NT2/D1 (cell line): ENCODE measurements at regions not wholly inside any gene's neighbourhood (a gene's known extent, or its start where the extent isn't known, plus 50 kb on each side); places are given as distances from the start of the nearest gene placed in this dataset.

ENCODE experiments used
- DNase-seq: peaks from one replicate; pipeline ENCODE4 v3.0.0-alpha.2; 2011; ENCODE audit warnings: low read depth, low spot score
- H3K27me3 ChIP-seq: 2 replicates; pipeline ENCODE4 v1.6.0; 2011; ENCODE audit warnings: mild to moderate bottlenecking; ENCODE audit not compliant: insufficient read length, insufficient read depth
- H3K36me3 ChIP-seq: 2 replicates; pipeline ENCODE4 v1.6.1; 2011; ENCODE audit warnings: mild to moderate bottlenecking, low read length, mixed read lengths; ENCODE audit not compliant: insufficient read depth, insufficient read length
- H3K4me1 ChIP-seq: 2 replicates; pipeline ENCODE4 v1.5.1; 2011; ENCODE audit not compliant: insufficient read depth, insufficient read length
- H3K4me3 ChIP-seq: 2 replicates; pipeline ENCODE4 v1.5.1; 2011; ENCODE audit warnings: low read depth; ENCODE audit not compliant: insufficient read length
- H3K9ac ChIP-seq: 2 replicates; pipeline ENCODE4 v1.6.0; 2011; ENCODE audit warnings: low read depth; ENCODE audit not compliant: insufficient read length
- H3K9me3 ChIP-seq: 2 replicates; pipeline ENCODE4 v1.5.1; 2011; ENCODE audit warnings: mild to moderate bottlenecking, low read length; ENCODE audit not compliant: insufficient read depth
- SUZ12 ChIP-seq: IDR thresholded peaks from 2 replicates; pipeline ENCODE4 v1.6.1; 2011; ENCODE audit not compliant: insufficient read length, insufficient read depth; ENCODE audit errors: extremely low read depth
- YY1 ChIP-seq: IDR thresholded peaks from 2 replicates; pipeline ENCODE4 v1.6.1; 2011; ENCODE audit not compliant: insufficient read length, insufficient read depth
- ZNF274 ChIP-seq: IDR thresholded peaks from 2 replicates; pipeline ENCODE4 v1.6.1; 2011; ENCODE audit warnings: mild to moderate bottlenecking, low read depth, low read length

DNA sequence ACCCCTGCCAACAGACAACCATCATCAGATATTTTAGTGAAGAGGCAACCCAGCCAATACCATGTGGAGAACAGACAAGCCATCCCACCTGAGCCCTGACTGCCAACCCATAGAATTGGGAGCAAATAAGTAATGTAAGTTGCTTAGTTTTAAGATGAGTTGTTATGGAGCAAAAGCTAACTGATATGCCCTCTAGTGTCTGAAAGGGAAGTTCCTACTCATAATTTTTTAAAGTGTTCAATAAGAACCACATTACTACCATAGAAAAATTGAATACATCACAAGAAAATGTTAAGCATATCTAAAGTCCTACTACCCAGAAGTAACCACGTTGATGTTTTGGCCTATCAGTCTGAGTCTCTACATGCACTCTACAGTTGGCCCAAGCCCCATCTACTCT lies 50.8 kb upstream of the SLC36A4 start:
- no peak overlapping the region for H3K4me3 ChIP-seq
- no peak for DNase-seq
- H3K9ac ChIP-seq, result no peak overlapping the region
- H3K4me1 ChIP-seq, result no peaks in the 10 kb centered on the region
- TF ChIP-seq SUZ12 (no peak), YY1 (no peak), ZNF274 (no peak)
- H3K9me3 ChIP-seq, result no peaks in the 10 kb centered on the region
- no peaks in the 10 kb centered on the region for H3K27me3 ChIP-seq
- no peaks in the 10 kb centered on the region for H3K36me3 ChIP-seq

DNA sequence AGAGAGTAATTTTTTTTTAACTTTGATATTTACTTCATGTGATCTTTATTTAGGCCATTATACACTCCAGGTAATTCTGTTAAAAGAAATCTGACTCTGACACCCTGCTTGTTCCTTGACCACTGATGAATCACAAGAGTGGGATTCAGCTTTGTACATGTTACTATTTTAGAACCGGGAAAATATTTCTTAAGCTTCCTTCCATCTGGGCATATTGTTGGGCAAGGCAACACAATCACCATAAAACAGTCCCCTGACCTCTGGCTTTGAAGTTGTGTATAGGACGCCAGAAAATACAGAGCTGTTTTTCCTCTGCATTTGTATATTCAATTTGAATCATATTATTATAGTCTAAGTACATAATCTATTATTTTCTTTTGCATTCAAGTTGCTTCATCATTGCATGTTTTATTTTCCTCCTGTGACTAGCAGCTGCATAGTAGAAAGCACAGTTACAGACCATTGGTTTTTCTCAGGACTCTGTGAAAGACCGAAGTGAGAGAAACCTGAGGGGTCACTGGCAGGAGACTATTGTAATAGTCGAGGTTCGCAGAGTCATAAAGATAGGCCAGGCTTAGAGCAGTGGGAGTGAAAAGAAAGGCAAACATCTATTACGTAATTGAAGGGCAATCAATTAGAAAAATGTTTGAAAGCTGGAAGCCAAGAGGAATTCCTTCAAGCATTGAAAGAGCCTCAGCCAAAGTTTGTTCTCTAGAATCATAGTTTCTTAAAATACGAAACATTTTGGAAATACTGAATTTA lies 51.8 kb upstream of the SLC36A4 start:
- no peak for DNase-seq
- Histone ChIP-seq H3K4me1 (no peaks in the 10 kb centered on the region), H3K4me3 (no peak overlapping the region), H3K9ac (no peak overlapping the region), H3K9me3 (no peaks in the 10 kb centered on the region), H3K27me3 (no peaks in the 10 kb centered on the region), H3K36me3 (no peaks in the 10 kb centered on the region)
- TF ChIP-seq SUZ12, result no peak
- TF ChIP-seq YY1, result no peak
- no peak for TF ChIP-seq ZNF274

DNA sequence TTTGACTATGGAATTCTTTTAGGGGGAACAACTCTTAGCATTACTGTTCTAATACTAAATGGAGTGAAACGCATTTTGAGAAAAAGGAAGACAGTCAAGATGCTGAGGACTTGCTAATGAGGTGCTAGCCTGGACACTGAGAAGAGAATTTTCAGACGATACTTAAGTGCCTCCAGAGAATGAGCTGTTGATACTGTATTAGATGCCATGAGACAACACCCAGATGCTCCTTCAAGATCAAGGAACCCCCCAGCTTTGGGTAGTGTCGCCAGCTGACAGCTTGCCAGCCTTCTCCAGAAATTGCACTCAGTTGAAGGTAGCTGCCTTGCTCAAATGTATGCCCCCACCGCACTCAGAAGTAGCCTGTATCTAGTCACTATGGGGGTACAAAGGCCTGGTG lies 52.5 kb upstream of the SLC36A4 start:
- H3K27me3 ChIP-seq, result no peaks in the 10 kb centered on the region
- no peaks in the 10 kb centered on the region for H3K4me1 ChIP-seq
- DNase-seq, result no peak
- H3K4me3 ChIP-seq, result no peak overlapping the region
- no peak overlapping the region for H3K9ac ChIP-seq
- H3K9me3 ChIP-seq, result no peaks in the 10 kb centered on the region
- TF ChIP-seq ZNF274, result no peak
- TF ChIP-seq YY1, result no peak
- TF ChIP-seq SUZ12, result no peak
- H3K36me3 ChIP-seq, result no peaks in the 10 kb centered on the region

DNA sequence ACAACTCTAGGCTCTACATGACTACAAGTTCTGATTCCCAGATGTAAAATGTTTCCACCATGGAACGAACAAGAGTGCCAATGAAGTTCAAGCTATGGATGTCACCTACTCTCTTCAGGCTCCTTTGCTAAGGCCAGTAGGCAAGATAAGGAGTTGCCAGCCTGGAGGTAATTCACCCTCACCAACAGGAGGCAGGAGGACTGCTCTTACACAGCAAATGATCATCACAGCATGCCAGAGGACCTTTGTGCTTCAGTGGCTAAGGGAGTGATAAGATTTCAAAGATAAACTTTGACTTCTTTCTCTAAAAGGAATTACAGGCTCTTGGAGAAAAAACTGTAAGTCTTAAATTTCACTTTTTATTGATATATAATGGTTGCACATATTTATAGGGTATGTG lies 54.1 kb upstream of the SLC36A4 start:
- no peak overlapping the region for H3K4me3 ChIP-seq
- TF ChIP-seq ZNF274 (no peak), YY1 (no peak), SUZ12 (no peak)
- H3K4me1 ChIP-seq, result no peaks in the 10 kb centered on the region
- no peaks in the 10 kb centered on the region for H3K27me3 ChIP-seq
- H3K9me3 ChIP-seq, result no peaks in the 10 kb centered on the region
- no peak for DNase-seq
- H3K9ac ChIP-seq, result no peak overlapping the region
- no peaks in the 10 kb centered on the region for H3K36me3 ChIP-seq

DNA sequence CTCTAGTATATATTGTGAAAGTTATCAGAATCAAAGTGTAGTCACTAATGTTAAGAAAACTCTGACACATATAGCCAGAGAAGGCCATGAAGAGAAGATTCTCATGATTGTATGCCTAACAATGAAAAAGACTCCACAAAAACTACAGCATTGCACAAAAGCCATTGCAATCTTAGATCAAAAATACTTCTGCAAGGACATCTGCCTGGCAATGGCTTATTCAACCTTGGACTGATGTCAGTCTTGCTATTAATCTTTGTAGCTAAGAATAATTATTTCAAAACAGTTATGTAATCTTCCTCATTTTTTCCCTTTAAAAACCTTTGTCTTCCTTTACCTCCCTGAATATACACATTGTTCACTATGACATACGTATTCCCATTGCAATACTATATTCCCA lies 55.3 kb upstream of the SLC36A4 start:
- no peaks in the 10 kb centered on the region for H3K4me1 ChIP-seq
- no peaks in the 10 kb centered on the region for H3K9me3 ChIP-seq
- no peak overlapping the region for H3K9ac ChIP-seq
- H3K36me3 ChIP-seq, result no peaks in the 10 kb centered on the region
- DNase-seq, result no peak
- TF ChIP-seq SUZ12 (no peak), YY1 (no peak), ZNF274 (no peak)
- no peak overlapping the region for H3K4me3 ChIP-seq
- no peaks in the 10 kb centered on the region for H3K27me3 ChIP-seq

DNA sequence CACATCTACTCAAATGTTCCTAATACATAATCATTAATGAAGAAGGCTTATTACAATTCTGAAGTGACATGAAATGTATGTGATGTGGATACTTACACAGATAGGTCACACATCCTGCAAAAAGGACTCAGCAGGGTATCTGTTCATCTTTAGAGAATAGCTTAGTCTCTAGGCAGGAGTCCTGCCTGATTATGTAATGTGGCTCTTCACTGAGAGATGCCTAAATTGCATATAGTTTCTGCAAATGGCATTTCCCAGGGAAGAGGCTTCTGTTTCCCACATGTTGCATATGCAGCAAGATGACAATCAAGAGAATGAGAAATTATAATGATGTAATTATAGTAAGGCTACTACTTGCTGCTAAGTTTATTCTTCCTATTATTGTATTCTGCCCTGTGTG lies 58.8 kb upstream of the SLC36A4 start:
- DNase-seq, result no peak
- TF ChIP-seq SUZ12 (no peak), YY1 (no peak), ZNF274 (no peak)

DNA sequence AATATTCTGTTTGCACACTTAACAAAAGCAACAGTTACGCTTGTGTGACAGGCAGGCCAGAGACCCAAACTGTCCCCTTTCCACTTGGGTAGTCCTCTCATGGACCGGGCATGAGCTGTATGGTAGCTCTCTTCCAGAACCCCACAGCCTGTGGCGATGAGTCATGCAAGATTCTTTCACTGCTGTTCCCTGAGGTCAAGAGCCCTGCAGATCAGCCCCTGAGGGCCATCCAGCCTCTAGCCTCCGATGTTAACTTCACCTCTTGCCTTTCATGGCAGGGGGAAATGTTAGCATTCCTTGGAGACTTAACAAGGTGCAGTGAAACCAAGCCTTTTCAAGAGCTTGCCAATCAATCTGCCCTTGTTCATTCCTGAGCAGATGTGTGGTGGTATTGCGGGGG lies 63.2 kb upstream of the DEUP1 start:
- no peak for TF ChIP-seq YY1
- TF ChIP-seq ZNF274, result no peak
- TF ChIP-seq SUZ12, result no peak
- Histone ChIP-seq H3K4me3 (no peak overlapping the region), H3K9ac (no peak overlapping the region), H3K27me3 (no peaks in the 10 kb centered on the region), H3K4me1 (no peaks in the 10 kb centered on the region), H3K9me3 (0 out of 2 replicates have a peak, but pooled peaks cover 9% of the 10 kb centered on the region), H3K36me3 (no peaks in the 10 kb centered on the region)
- peak; percentile 8 for DNase-seq

More for the DNA sequence above, 58.8 kb upstream of the SLC36A4 start:
- Histone ChIP-seq H3K27me3 (no peaks in the 10 kb centered on the region), H3K9ac (no peak overlapping the region), H3K4me3 (no peak overlapping the region), H3K36me3 (no peaks in the 10 kb centered on the region), H3K9me3 (peaks cover 20% of the 10 kb centered on the region), H3K4me1 (no peaks in the 10 kb centered on the region)
